ENCODE measurements at regions not wholly inside any gene's neighbourhood (a gene's known extent, or its start where the extent isn't known, plus 50 kb on each side); places are given as distances from the start of the nearest gene placed in this dataset.

DNA sequence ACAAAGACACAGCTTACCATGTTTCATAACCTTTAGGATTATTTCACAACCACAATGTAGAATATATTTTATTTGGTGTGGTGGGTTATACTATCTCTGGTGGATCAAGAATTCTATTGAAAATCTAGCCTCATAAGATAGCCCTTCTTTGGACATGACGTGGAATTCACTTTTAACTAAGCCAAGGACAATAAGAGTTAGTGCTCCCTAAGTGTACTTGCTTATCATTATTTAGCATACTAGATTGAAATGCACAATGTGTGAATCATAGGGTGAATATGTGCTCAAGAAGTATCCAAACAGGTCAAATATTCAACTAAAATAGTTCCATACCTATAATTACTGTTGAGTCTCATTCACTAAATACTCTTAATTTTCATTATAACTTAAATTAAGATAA lies 1179.5 kb upstream of the GOT2 start:
- TF ChIP-seq EZH2 (IDR thresholded peaks at IDR 0.05; ENCODE audit: borderline replicate concordance): no peak
- TF ChIP-seq, protein P1, sequence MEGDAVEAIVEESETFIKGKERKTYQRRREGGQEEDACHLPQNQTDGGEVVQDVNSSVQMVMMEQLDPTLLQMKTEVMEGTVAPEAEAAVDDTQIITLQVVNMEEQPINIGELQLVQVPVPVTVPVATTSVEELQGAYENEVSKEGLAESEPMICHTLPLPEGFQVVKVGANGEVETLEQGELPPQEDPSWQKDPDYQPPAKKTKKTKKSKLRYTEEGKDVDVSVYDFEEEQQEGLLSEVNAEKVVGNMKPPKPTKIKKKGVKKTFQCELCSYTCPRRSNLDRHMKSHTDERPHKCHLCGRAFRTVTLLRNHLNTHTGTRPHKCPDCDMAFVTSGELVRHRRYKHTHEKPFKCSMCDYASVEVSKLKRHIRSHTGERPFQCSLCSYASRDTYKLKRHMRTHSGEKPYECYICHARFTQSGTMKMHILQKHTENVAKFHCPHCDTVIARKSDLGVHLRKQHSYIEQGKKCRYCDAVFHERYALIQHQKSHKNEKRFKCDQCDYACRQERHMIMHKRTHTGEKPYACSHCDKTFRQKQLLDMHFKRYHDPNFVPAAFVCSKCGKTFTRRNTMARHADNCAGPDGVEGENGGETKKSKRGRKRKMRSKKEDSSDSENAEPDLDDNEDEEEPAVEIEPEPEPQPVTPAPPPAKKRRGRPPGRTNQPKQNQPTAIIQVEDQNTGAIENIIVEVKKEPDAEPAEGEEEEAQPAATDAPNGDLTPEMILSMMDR (IDR thresholded peaks at IDR 0.05; ENCODE audit: poor library complexity): no peak

All from hepatocyte (in vitro differentiated cells).